HCT116 (cell line): ENCODE measurements at regions not wholly inside any gene's neighbourhood (a gene's known extent, or its start where the extent isn't known, plus 50 kb on each side); places are given as distances from the start of the nearest gene placed in this dataset.

Experiments used
- ATAC-seq: fragments of 200-7000 bp; cut with Tn5 transposase; 2 replicates; pipeline ENCODE4 v1.9.1; 2020; ENCODE audit warnings: mild to moderate bottlenecking, moderate library complexity
- BruUV-seq: library from RNA; stranded (reverse); fragments of 400-500 nt; replicated peaks from 2 replicates; lab custom pipeline; 2021; lab: Mats Ljungman, UMichigan
- CTCF ChIA-PET: fragments of 300-600 bp; sonication (Branson Sonifier 250); formaldehyde crosslinking; loops from one replicate; lab custom pipeline; 2021; ENCODE audit warnings: antibody characterized with exemption; lab: Charles Lee
- POLR2A ChIA-PET: fragments of 300-600, 350-600 bp; sonication (Branson Sonifier 250); formaldehyde crosslinking; loops from one replicate; lab custom pipeline; 2021; ENCODE audit warnings: antibody characterized with exemption; lab: Charles Lee
- RAD21 ChIA-PET, 2 experiments: fragments of 300-600 bp; sonication (Branson Sonifier 250); formaldehyde crosslinking; loops; one replicate each; lab custom pipeline; 2023; ENCODE audit warnings: low total read pairs in 2 of 2; ENCODE audit not compliant: uncharacterized antibody in 2 of 2, unreplicated experiment in 2 of 2, low non-redundant PET in 1 of 2; lab: Charles Lee
- DNase-seq: peaks from one replicate; pipeline ENCODE4 v3.0.0-alpha.2; 2010; ENCODE audit warnings: low read depth, low spot score
- H2AFZ ChIP-seq: fragments of 200-600 bp; shearing (Covaris generic), sonication (generic); 2 replicates; pipeline ENCODE4 v1.6.1; 2017; ENCODE audit warnings: low read depth, mixed run types, mixed read lengths, antibody characterized with exemption, low read length; ENCODE audit not compliant: poor library complexity, severe bottlenecking
- H3K27ac ChIP-seq: 2 replicates; pipeline ENCODE4 v1.5.1; 2012; ENCODE audit warnings: low read depth, low read length
- H3K27me3 ChIP-seq: fragments of 200-600 bp; sonication (generic); 2 replicates; pipeline ENCODE4 v1.6.1; 2016; ENCODE audit warnings: mixed run types, low read length, mixed read lengths; ENCODE audit not compliant: insufficient read depth
- H3K36me3 ChIP-seq, 2 experiments: fragments of 200-500 bp in 1 of 2; fragments of 200-600 bp in 1 of 2; sonication (Bioruptor generic) in 1 of 2; sonication (generic) in 1 of 2; 2 replicates each; pipeline versions ENCODE4 v1.5.1 to v1.6.1; 2014 to 2016; ENCODE audit warnings: low read length in 2 of 2, inconsistent platforms in 1 of 2, mixed read lengths in 1 of 2, mixed run types in 1 of 2; ENCODE audit not compliant: insufficient read depth in 2 of 2, control insufficient read depth in 1 of 2
- H3K4me1 ChIP-seq, 2 experiments: fragments of 200-600 bp in 1 of 2; sonication (generic) in 1 of 2; 2 replicates each; pipeline versions ENCODE4 v1.5.1 to v1.6.1; 2012 to 2017; ENCODE audit warnings: low read length in 2 of 2, inconsistent platforms in 1 of 2, mild to moderate bottlenecking in 1 of 2, mixed read lengths in 1 of 2, mixed run types in 1 of 2, moderate library complexity in 1 of 2; ENCODE audit not compliant: insufficient read depth in 2 of 2, control insufficient read depth in 1 of 2
- H3K4me2 ChIP-seq: fragments of 200-600 bp; sonication (generic); 2 replicates; pipeline ENCODE4 v1.6.1; 2017; ENCODE audit warnings: mixed run types, low read length, mixed read lengths
- H3K4me3 ChIP-seq, 2 experiments: fragments of 200-600 bp in 1 of 2; sonication (generic) in 1 of 2; replicated peaks in 1 of 2; 2 replicates each; pipeline ENCODE4 v1.5.1; 2011 to 2016; ENCODE audit warnings: low read length in 2 of 2, control low read depth in 1 of 2, low read depth in 1 of 2, mild to moderate bottlenecking in 1 of 2, mixed read lengths in 1 of 2, mixed run types in 1 of 2
- H3K79me2 ChIP-seq: fragments of 200-600 bp; sonication (generic); 2 replicates; pipeline ENCODE4 v1.6.1; 2017; ENCODE audit warnings: mild to moderate bottlenecking, mixed run types, low read length, moderate library complexity, mixed read lengths; ENCODE audit not compliant: insufficient read depth
- H3K9ac ChIP-seq: fragments of 200-600 bp; sonication (generic); 2 replicates; pipeline ENCODE4 v1.6.1; 2016; ENCODE audit warnings: low read length, mixed read lengths
- H3K9me2 ChIP-seq: fragments of 200-600 bp; sonication (generic), shearing (Covaris generic); 2 replicates; pipeline ENCODE4 v1.6.1; 2017; ENCODE audit warnings: mixed run types, mild to moderate bottlenecking, moderate library complexity; ENCODE audit not compliant: insufficient read depth
- H3K9me3 ChIP-seq, 2 experiments: fragments of 200-500 bp in 1 of 2; fragments of 200-600 bp in 1 of 2; sonication (Bioruptor generic) in 1 of 2; sonication (generic) in 1 of 2; 2 replicates each; pipeline ENCODE4 v1.6.1; 2014 to 2017; ENCODE audit warnings: low read length in 2 of 2, mixed read lengths in 2 of 2, inconsistent platforms in 1 of 2, low read depth in 1 of 2, mild to moderate bottlenecking in 1 of 2, mixed run types in 1 of 2, moderate library complexity in 1 of 2; ENCODE audit not compliant: control insufficient read depth in 1 of 2, insufficient read depth in 1 of 2
- H4K20me1 ChIP-seq: fragments of 200-600 bp; sonication (generic), shearing (Covaris generic); 2 replicates; pipeline ENCODE4 v1.6.1; 2017; ENCODE audit warnings: mixed run types, mild to moderate bottlenecking, moderate library complexity; ENCODE audit not compliant: insufficient read depth
- EGR1 ChIP-seq: IDR thresholded peaks from 2 replicates; pipeline ENCODE4 v1.6.1; 2012; ENCODE audit warnings: low read depth
- EZH2 ChIP-seq: fragments of 200-600 bp; sonication (generic); IDR thresholded peaks from 2 replicates; pipeline ENCODE4 v1.6.1; 2017; ENCODE audit warnings: antibody characterized with exemption, mixed run types
- EZH2phosphoT487 ChIP-seq: fragments of 200-600 bp; IDR thresholded peaks from 2 replicates; pipeline ENCODE4 v1.6.1; 2018; ENCODE audit warnings: antibody characterized with exemption, borderline replicate concordance
- FOSL1 ChIP-seq: IDR thresholded peaks from 2 replicates; pipeline ENCODE4 v1.6.1; 2012; ENCODE audit warnings: low read depth
- JUND ChIP-seq: IDR thresholded peaks from 2 replicates; pipeline ENCODE4 v1.6.1; 2012
- POLR2AphosphoS5 ChIP-seq: IDR thresholded peaks from 2 replicates; pipeline ENCODE4 v1.6.1; 2011; ENCODE audit warnings: mild to moderate bottlenecking, low read depth, low read length, moderate library complexity
- RAD21 ChIP-seq: IDR thresholded peaks from 2 replicates; pipeline ENCODE4 v1.6.1; 2012; ENCODE audit warnings: low read depth, mild to moderate bottlenecking
- SIN3A ChIP-seq: IDR thresholded peaks from 2 replicates; pipeline ENCODE4 v1.6.1; 2012; ENCODE audit warnings: low read depth
- SP1 ChIP-seq: IDR thresholded peaks from 2 replicates; pipeline ENCODE4 v1.6.1; 2012; ENCODE audit warnings: low read depth
- TCF7L2 ChIP-seq: IDR thresholded peaks from 2 replicates; pipeline ENCODE4 v1.7.0; 2011; ENCODE audit warnings: borderline replicate concordance, inconsistent platforms; ENCODE audit not compliant: insufficient read depth, insufficient read length; ENCODE audit errors: extremely low read depth
- YY1 ChIP-seq: IDR thresholded peaks from 2 replicates; pipeline ENCODE4 v1.6.1; 2011; ENCODE audit warnings: low read length, low read depth, moderate library complexity, mild to moderate bottlenecking; ENCODE audit not compliant: insufficient replicate concordance; ENCODE audit errors: extremely low read depth
- ZFX ChIP-seq: fragments of 450-650 bp; IDR thresholded peaks from 2 replicates; pipeline ENCODE4 v1.6.1; 2017
- ZNF274 ChIP-seq: fragments of 200-500 bp; sonication (Bioruptor generic); IDR thresholded peaks from 2 replicates; pipeline ENCODE4 v1.6.1; 2014; ENCODE audit warnings: mild to moderate bottlenecking, low read depth, low read length, inconsistent platforms
- intact Hi-C: fragments of 100-400 bp; cut with micrococcal nuclease; formaldehyde crosslinking; loops from 2 replicates; pipeline ENCODE4 v1.10.0; 2022
- TF ChIP-seq, protein P1 (sequence below): IDR thresholded peaks from 2 replicates; pipeline ENCODE4 v1.6.1; 2012
- TF ChIP-seq, protein P2 (sequence below), 3 experiments: fragments of 200-600 bp in 1 of 3; sonication (generic) in 1 of 3; IDR thresholded peaks in 2 of 3; conservative IDR thresholded peaks in 1 of 3; 2 replicates each; pipeline ENCODE4 v1.5.1; 2012 to 2017; ENCODE audit warnings: low read depth in 2 of 3, low read length in 2 of 3, antibody characterized with exemption in 1 of 3, borderline replicate concordance in 1 of 3, control low read depth in 1 of 3, mild to moderate bottlenecking in 1 of 3, mixed read lengths in 1 of 3, mixed run types in 1 of 3, moderate library complexity in 1 of 3; ENCODE audit not compliant: insufficient read depth in 1 of 3

DNA sequence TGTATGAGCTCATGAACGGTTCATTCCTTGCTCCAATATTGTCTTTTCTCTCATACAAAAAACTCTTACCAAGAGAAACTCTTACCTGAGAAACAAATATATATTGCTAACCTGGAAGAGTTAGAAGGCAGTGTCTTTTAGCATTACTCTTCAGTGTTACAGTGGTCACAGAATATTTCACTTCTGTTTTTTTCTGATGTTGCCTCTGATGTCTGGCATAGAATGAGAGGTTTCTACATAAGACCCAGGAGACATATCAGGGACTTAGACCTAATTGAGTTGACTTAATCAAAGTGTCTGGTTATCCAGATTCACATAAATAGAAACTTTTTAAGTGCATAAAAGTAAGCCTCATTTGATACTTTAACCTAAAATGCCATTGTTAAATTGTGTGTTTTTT is 923.8 kb downstream of the TTLL7 start:
- ATAC-seq (no peak), DNase-seq (no peak)
- CTCF ChIA-PET: no interaction called here
- Histone ChIP-seq H3K79me2 (no peaks in the 10 kb centered on the region), H3K4me1 (no peaks in the 10 kb centered on the region), H3K9ac (no peak overlapping the region), H3K27ac (no peak overlapping the region), H3K9me3 (no peaks in the 10 kb centered on the region; a peak in 1 of 4 replicates), H2AFZ (no peak overlapping the region), H3K9me2 (no peaks in the 10 kb centered on the region), H3K27me3 (no peaks in the 10 kb centered on the region)
- RAD21 ChIA-PET: no interaction called here
- intact Hi-C loops: no loop called here
- POLR2A ChIA-PET: no interaction called here
- TF ChIP-seq EZH2phosphoT487: no peak
- TF ChIP-seq EZH2: no peak
- TF ChIP-seq TCF7L2: no peak
- no peak for TF ChIP-seq SIN3A
- no peak for TF ChIP-seq SP1
- no peak for TF ChIP-seq POLR2AphosphoS5
- no peak for TF ChIP-seq ZNF274
- TF ChIP-seq ZFX: no peak
- no peak for TF ChIP-seq FOSL1
- TF ChIP-seq RAD21: no peak
- TF ChIP-seq, protein P1, sequence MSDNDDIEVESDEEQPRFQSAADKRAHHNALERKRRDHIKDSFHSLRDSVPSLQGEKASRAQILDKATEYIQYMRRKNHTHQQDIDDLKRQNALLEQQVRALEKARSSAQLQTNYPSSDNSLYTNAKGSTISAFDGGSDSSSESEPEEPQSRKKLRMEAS: no peak
- TF ChIP-seq YY1: no peak
- TF ChIP-seq EGR1: no peak
- TF ChIP-seq, protein P2, sequence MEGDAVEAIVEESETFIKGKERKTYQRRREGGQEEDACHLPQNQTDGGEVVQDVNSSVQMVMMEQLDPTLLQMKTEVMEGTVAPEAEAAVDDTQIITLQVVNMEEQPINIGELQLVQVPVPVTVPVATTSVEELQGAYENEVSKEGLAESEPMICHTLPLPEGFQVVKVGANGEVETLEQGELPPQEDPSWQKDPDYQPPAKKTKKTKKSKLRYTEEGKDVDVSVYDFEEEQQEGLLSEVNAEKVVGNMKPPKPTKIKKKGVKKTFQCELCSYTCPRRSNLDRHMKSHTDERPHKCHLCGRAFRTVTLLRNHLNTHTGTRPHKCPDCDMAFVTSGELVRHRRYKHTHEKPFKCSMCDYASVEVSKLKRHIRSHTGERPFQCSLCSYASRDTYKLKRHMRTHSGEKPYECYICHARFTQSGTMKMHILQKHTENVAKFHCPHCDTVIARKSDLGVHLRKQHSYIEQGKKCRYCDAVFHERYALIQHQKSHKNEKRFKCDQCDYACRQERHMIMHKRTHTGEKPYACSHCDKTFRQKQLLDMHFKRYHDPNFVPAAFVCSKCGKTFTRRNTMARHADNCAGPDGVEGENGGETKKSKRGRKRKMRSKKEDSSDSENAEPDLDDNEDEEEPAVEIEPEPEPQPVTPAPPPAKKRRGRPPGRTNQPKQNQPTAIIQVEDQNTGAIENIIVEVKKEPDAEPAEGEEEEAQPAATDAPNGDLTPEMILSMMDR (IDR thresholded peaks at IDR 0.05 in 2 of 3, conservative IDR thresholded peaks at IDR 0.05 in 1 of 3; ENCODE audit: borderline replicate concordance in 1 of 3, insufficient read depth in 1 of 3, low read depth in 2 of 3, low read length in 2 of 3): no peak
- TF ChIP-seq JUND: no peak
- TF ChIP-seq, all 23 proteins: peak for 0
- Histone ChIP-seq H3K4me3 (no peak overlapping the region), H3K36me3 (no peaks in the 10 kb centered on the region), H3K4me2 (no peak overlapping the region), H4K20me1 (no peaks in the 10 kb centered on the region)
- BruUV-seq: no TSS peak
